ENCODE measurements at regions not wholly inside any gene's neighbourhood (a gene's known extent, or its start where the extent isn't known, plus 50 kb on each side); places are given as distances from the start of the nearest gene placed in this dataset.

GRCh38 chr14:55754871-55755270 lies 174.9 kb downstream of the KTN1 start:
- H2BK15ac ChIP-seq (ENCODE audit: low read depth, low read length), result no peak overlapping the region
- H4K91ac ChIP-seq (ENCODE audit: insufficient read depth, low read depth, low read length), result no peak overlapping the region
- H3K9me1 ChIP-seq (ENCODE audit: insufficient read depth, low read length), result peaks cover 5% of the 10 kb centered on the region
- H3K79me1 ChIP-seq (ENCODE audit: low read depth in 1 of 2, low read length in 2 of 2), result no peaks in the 10 kb centered on the region
- no peak overlapping the region for H4K8ac ChIP-seq (ENCODE audit: low read depth in 2 of 2, low read length in 2 of 2)
- H3K27ac ChIP-seq (ENCODE audit: insufficient read depth, low read length), result no peak overlapping the region
- H3K4me3 ChIP-seq (ENCODE audit: insufficient read depth, low read depth, low read length), result no peak overlapping the region
- ATAC-seq (ENCODE audit: low read depth) (no peak), DNase-seq (no peak)
- no peak overlapping the region for H2BK5ac ChIP-seq (ENCODE audit: low read depth, low read length, poor library complexity, severe bottlenecking)
- no peak overlapping the region for H2AFZ ChIP-seq (replicated peaks; ENCODE audit: low read length, poor library complexity)
- dilution Hi-C loops (cut with HindIII; ENCODE audit: low sequenced_read_pairs, unreplicated experiment), result no loop called here
- no peak overlapping the region for H3K9ac ChIP-seq (ENCODE audit: low read depth, low read length)
- H3K9me3 ChIP-seq (ENCODE audit: control insufficient read depth, insufficient read depth, low read length), result no peaks in the 10 kb centered on the region
- no CpG with 5 or more reads among the region's 5 CpGs for WGBS, 2 experiments (ENCODE audit: extremely low coverage in 2 of 2, insufficient read length in 1 of 2)
- no peak overlapping the region for H2BK120ac ChIP-seq (ENCODE audit: low read depth, low read length)
- ChIA-PET POLR2A (ENCODE audit: unreplicated experiment) (no interaction called here), CTCF (no interaction called here)
- peaks cover 7% of the 10 kb centered on the region for H3K4me1 ChIP-seq (ENCODE audit: control insufficient read depth, insufficient read depth, low read length)
- H3K56ac ChIP-seq (ENCODE audit: extremely low read depth, insufficient read depth, low read length), result no peak overlapping the region
- BruUV-seq (replicated peaks), result no TSS peak
- intact Hi-C loops (cut with micrococcal nuclease), result no loop called here
- H3K14ac ChIP-seq (replicated peaks; ENCODE audit: low read depth, low read length), result no peak overlapping the region
- no peak overlapping the region for H2AK9ac ChIP-seq (replicated peaks; ENCODE audit: low read depth, low read length, poor library complexity)
- H2BK20ac ChIP-seq (ENCODE audit: low read depth, low read length), result no peak overlapping the region
- no peak overlapping the region for H3K4me2 ChIP-seq (ENCODE audit: low read depth, low read length)
- no peak overlapping the region for H3K4ac ChIP-seq (ENCODE audit: low read depth, low read length)
- no peak overlapping the region for H3K23ac ChIP-seq (ENCODE audit: low read depth, low read length)
- H4K5ac ChIP-seq (ENCODE audit: low read depth, low read length), result no peak overlapping the region
- H2AK5ac ChIP-seq (ENCODE audit: low read depth, low read length), result no peak overlapping the region
- no peaks in the 10 kb centered on the region for H4K20me1 ChIP-seq (ENCODE audit: insufficient read depth, low read length)
- no peaks in the 10 kb centered on the region; the same call in 1 of the 2 replicates for H3K27me3 ChIP-seq (ENCODE audit: control insufficient read depth, insufficient read depth, low read length)
- TF ChIP-seq MAFK (IDR thresholded peaks at IDR 0.05; ENCODE audit: low read depth, low read length) (no peak), CHD1 (IDR thresholded peaks at IDR 0.05; ENCODE audit: low read depth, low read length) (no peak), RAD21 (IDR thresholded peaks at IDR 0.05; ENCODE audit: low read length) (no peak), USF2 (IDR thresholded peaks at IDR 0.05; ENCODE audit: low read depth, low read length) (no peak), RCOR1 (IDR thresholded peaks at IDR 0.05; ENCODE audit: insufficient replicate concordance, low read length) (no peak), FOS (IDR thresholded peaks at IDR 0.05; ENCODE audit: low read depth, low read length) (no peak), MXI1 (IDR thresholded peaks at IDR 0.05; ENCODE audit: borderline replicate concordance, low read depth, low read length) (no peak), MAZ (IDR thresholded peaks at IDR 0.05; ENCODE audit: borderline replicate concordance, low read depth, low read length) (no peak), CTCF (conservative IDR thresholded peaks at IDR 0.05; ENCODE audit: low read depth, low read length) (no peak), BHLHE40 (IDR thresholded peaks at IDR 0.05; ENCODE audit: low read depth, low read length) (no peak), NFE2L2 (IDR thresholded peaks at IDR 0.05; ENCODE audit: low read depth, low read length) (no peak), SMC3 (IDR thresholded peaks at IDR 0.05; ENCODE audit: low read depth, low read length) (no peak), ELK1 (IDR thresholded peaks at IDR 0.05; ENCODE audit: borderline replicate concordance, low read depth, low read length) (no peak), RFX5 (IDR thresholded peaks at IDR 0.05; ENCODE audit: low read depth, low read length) (no peak), CEBPB (IDR thresholded peaks at IDR 0.05; ENCODE audit: low read depth, low read length) (no peak), POLR2A (IDR thresholded peaks at IDR 0.05; ENCODE audit: low read depth, low read length) (no peak)
- no peaks in the 10 kb centered on the region for H3K36me3 ChIP-seq (ENCODE audit: control insufficient read depth, insufficient read depth, low read length)
- H3K18ac ChIP-seq (ENCODE audit: low read depth, low read length), result no peak overlapping the region
- in situ Hi-C loops (cut with MboI; ENCODE audit: low sequenced_read_pairs), result no loop called here
